Anterior cingulate cortex (tissue), 58 donors: ENCODE measurements at regions not wholly inside any gene's neighbourhood (a gene's known extent, or its start where the extent isn't known, plus 50 kb on each side); places are given as distances from the start of the nearest gene placed in this dataset.
"Not testable (repeated sequence)": the region's sequence is repeated elsewhere in the genome, so short reads cannot be mapped to it uniquely, and the experiment has no call there.

Source experiments
- DNase-seq, 58 donors: peaks; one replicate each; lab custom pipeline; 2025; lab: John Stamatoyannopoulos, UW

GRCh38 chr12:64552510-64552909 is 57.8 kb upstream of the RASSF3 start:
- DNase-seq = not testable (repeated sequence)

GRCh38 chr12:64553689-64554088 is 56.6 kb upstream of the RASSF3 start:
- not testable (repeated sequence) for DNase-seq

GRCh38 chr12:64556231-64556630 is 54.1 kb upstream of the RASSF3 start:
- no peak for DNase-seq

- no peak for DNase-seq
These were observed 51.5 kb upstream of the RASSF3 start for GRCh38 chr12:64558754-64559153.

GRCh38 chr12:64560396-64561301 is 49.6 kb upstream of the RASSF3 start:
- DNase-seq = peak in 1 of 58 donors; percentile 4
